ENCODE measurements at regions not wholly inside any gene's neighbourhood (a gene's known extent, or its start where the extent isn't known, plus 50 kb on each side); places are given as distances from the start of the nearest gene placed in this dataset.
"Not testable (repeated sequence)": the region's sequence is repeated elsewhere in the genome, so short reads cannot be mapped to it uniquely, and the experiment has no call there.

- Histone ChIP-seq H3K27ac (no peak overlapping the region), H3K9me3 (no peaks in the 10 kb centered on the region), H3K27me3 (no peaks in the 10 kb centered on the region), H3K4me3 (no peak overlapping the region), H3K4me1 (no peaks in the 10 kb centered on the region), H3K36me3 (no peaks in the 10 kb centered on the region)
- WGBS, 2 donors: 47 to 59% methylated on average over 5 of the region's 5 CpGs
- ATAC-seq (ENCODE audit: low FRiP score in 2 of 2) (no peak), DNase-seq (no peak)
- TF ChIP-seq, protein P1, sequence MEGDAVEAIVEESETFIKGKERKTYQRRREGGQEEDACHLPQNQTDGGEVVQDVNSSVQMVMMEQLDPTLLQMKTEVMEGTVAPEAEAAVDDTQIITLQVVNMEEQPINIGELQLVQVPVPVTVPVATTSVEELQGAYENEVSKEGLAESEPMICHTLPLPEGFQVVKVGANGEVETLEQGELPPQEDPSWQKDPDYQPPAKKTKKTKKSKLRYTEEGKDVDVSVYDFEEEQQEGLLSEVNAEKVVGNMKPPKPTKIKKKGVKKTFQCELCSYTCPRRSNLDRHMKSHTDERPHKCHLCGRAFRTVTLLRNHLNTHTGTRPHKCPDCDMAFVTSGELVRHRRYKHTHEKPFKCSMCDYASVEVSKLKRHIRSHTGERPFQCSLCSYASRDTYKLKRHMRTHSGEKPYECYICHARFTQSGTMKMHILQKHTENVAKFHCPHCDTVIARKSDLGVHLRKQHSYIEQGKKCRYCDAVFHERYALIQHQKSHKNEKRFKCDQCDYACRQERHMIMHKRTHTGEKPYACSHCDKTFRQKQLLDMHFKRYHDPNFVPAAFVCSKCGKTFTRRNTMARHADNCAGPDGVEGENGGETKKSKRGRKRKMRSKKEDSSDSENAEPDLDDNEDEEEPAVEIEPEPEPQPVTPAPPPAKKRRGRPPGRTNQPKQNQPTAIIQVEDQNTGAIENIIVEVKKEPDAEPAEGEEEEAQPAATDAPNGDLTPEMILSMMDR (IDR thresholded peaks at IDR 0.05): no peak
- TF ChIP-seq POLR2AphosphoS5 (IDR thresholded peaks at IDR 0.05): no peak
- no peak for TF ChIP-seq POLR2A (IDR thresholded peaks at IDR 0.05)
- TF ChIP-seq EP300 (IDR thresholded peaks at IDR 0.05): no peak
These were observed 448.0 kb downstream of the SLC6A15 start for GRCh38 chr12:84464616-84465015.

- WGBS, 2 donors: 55 to 62% methylated on average over 2 of the region's 2 CpGs
- Histone ChIP-seq H3K4me1 (no peaks in the 10 kb centered on the region), H3K27me3 (no peaks in the 10 kb centered on the region), H3K4me3 (no peak overlapping the region), H3K9me3 (no peaks in the 10 kb centered on the region), H3K36me3 (no peaks in the 10 kb centered on the region), H3K27ac (no peak overlapping the region)
- DNase-seq: no peak
- ATAC-seq (ENCODE audit: low FRiP score in 2 of 2): no peak
- no peak for TF ChIP-seq POLR2A (IDR thresholded peaks at IDR 0.05)
- TF ChIP-seq, protein P1 (IDR thresholded peaks at IDR 0.05): no peak
- no peak for TF ChIP-seq POLR2AphosphoS5 (IDR thresholded peaks at IDR 0.05)
- no peak for TF ChIP-seq EP300 (IDR thresholded peaks at IDR 0.05)
These were observed 448.7 kb downstream of the SLC6A15 start for GRCh38 chr12:84463741-84464495.

DNA sequence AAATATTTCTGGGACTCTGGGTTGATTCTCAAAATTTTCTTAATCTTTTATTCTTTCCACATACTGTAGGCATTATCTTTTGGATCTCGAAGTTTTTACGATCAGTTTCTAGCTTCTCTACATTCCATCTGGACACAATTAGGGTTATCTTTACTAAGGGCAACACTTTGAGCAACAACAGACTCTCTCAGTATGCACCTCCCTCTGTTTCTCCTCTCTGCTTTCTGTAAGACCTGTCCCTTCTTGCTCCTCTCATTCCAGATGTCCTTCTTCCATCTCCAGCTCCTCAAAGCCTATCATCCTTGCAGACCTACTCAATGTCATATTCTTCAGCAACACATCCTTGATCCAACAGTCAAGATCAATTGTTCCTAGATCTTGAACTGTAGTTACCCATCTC lies 457.0 kb downstream of the SLC6A15 start:
- DNase-seq (no peak), ATAC-seq (ENCODE audit: low FRiP score in 2 of 2) (no peak)
- WGBS, 2 donors: 58% methylated on average over 2 of the region's 2 CpGs
- Histone ChIP-seq H3K27ac (no peak overlapping the region), H3K4me1 (no peaks in the 10 kb centered on the region), H3K36me3 (no peaks in the 10 kb centered on the region), H3K9me3 (no peaks in the 10 kb centered on the region), H3K27me3 (no peaks in the 10 kb centered on the region), H3K4me3 (no peak overlapping the region)
- TF ChIP-seq, protein P1 (IDR thresholded peaks at IDR 0.05): no peak
- no peak for TF ChIP-seq POLR2A (IDR thresholded peaks at IDR 0.05)
- TF ChIP-seq EP300 (IDR thresholded peaks at IDR 0.05): no peak
- TF ChIP-seq POLR2AphosphoS5 (IDR thresholded peaks at IDR 0.05): no peak

DNA sequence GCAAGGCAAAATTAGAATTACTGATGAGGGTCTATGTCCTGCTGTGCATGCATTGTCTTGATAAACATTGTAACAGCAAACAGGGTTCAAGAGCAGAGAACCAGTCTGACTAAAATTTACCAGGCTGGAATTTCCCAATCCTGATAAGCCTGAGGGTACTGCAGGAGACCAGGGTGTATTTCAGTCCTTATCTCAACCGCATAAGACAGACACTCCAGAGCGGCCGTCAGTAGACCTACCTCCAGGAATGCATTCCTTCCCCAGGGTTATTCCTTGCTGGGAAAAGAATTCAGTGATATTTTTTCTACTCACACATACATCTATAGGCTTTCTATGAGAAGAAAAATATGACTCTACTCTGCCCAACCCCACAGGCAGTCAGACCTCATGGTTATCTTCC lies 466.1 kb downstream of the SLC6A15 start:
- H3K4me1 ChIP-seq; H3K27ac ChIP-seq; ATAC-seq (ENCODE audit: low FRiP score in 2 of 2); H3K4me3 ChIP-seq; H3K9me3 ChIP-seq; H3K27me3 ChIP-seq; H3K36me3 ChIP-seq; DNase-seq: not testable (repeated sequence)
- WGBS, 2 donors: 84 to 91% methylated on average over 3 of the region's 3 CpGs

GRCh38 chr12:84436134-84436533 lies 476.5 kb downstream of the SLC6A15 start:
- no peak for DNase-seq
- no peak for ATAC-seq (ENCODE audit: low FRiP score in 2 of 2)
- Histone ChIP-seq H3K9me3 (no peaks in the 10 kb centered on the region), H3K27me3 (no peaks in the 10 kb centered on the region), H3K4me1 (no peaks in the 10 kb centered on the region), H3K36me3 (no peaks in the 10 kb centered on the region), H3K4me3 (no peak overlapping the region), H3K27ac (no peak overlapping the region)
- TF ChIP-seq POLR2A (IDR thresholded peaks at IDR 0.05): no peak
- TF ChIP-seq POLR2AphosphoS5 (IDR thresholded peaks at IDR 0.05): no peak
- TF ChIP-seq, protein P1 (IDR thresholded peaks at IDR 0.05): no peak
- no peak for TF ChIP-seq EP300 (IDR thresholded peaks at IDR 0.05)
- WGBS, 2 donors: 81 to 94% methylated on average over 1 of the region's 1 CpG

All from upper lobe of left lung (tissue), 6 donors.